HCT116 (cell line): ENCODE measurements at regions not wholly inside any gene's neighbourhood (a gene's known extent, or its start where the extent isn't known, plus 50 kb on each side); places are given as distances from the start of the nearest gene placed in this dataset.
A peak's percentile ranks its signal among the peaks of the same experiment; 100 is the strongest.

ENCODE experiments used
- ATAC-seq: fragments of 200-7000 bp; cut with Tn5 transposase; 2 replicates; pipeline ENCODE4 v1.9.1; 2020; ENCODE audit warnings: mild to moderate bottlenecking, moderate library complexity
- BruUV-seq: library from RNA; stranded (reverse); fragments of 400-500 nt; replicated peaks from 2 replicates; lab custom pipeline; 2021; lab: Mats Ljungman, UMichigan
- CTCF ChIA-PET: fragments of 300-600 bp; sonication (Branson Sonifier 250); formaldehyde crosslinking; loops from one replicate; lab custom pipeline; 2021; ENCODE audit warnings: antibody characterized with exemption; lab: Charles Lee
- POLR2A ChIA-PET: fragments of 300-600, 350-600 bp; sonication (Branson Sonifier 250); formaldehyde crosslinking; loops from one replicate; lab custom pipeline; 2021; ENCODE audit warnings: antibody characterized with exemption; lab: Charles Lee
- RAD21 ChIA-PET, 2 experiments: fragments of 300-600 bp; sonication (Branson Sonifier 250); formaldehyde crosslinking; loops; one replicate each; lab custom pipeline; 2023; ENCODE audit warnings: low total read pairs in 2 of 2; ENCODE audit not compliant: uncharacterized antibody in 2 of 2, unreplicated experiment in 2 of 2, low non-redundant PET in 1 of 2; lab: Charles Lee
- DNase-seq: peaks from one replicate; pipeline ENCODE4 v3.0.0-alpha.2; 2010; ENCODE audit warnings: low read depth, low spot score
- H2AFZ ChIP-seq: fragments of 200-600 bp; shearing (Covaris generic), sonication (generic); 2 replicates; pipeline ENCODE4 v1.6.1; 2017; ENCODE audit warnings: low read depth, mixed run types, mixed read lengths, antibody characterized with exemption, low read length; ENCODE audit not compliant: poor library complexity, severe bottlenecking
- H3K27ac ChIP-seq: 2 replicates; pipeline ENCODE4 v1.5.1; 2012; ENCODE audit warnings: low read depth, low read length
- H3K27me3 ChIP-seq: fragments of 200-600 bp; sonication (generic); 2 replicates; pipeline ENCODE4 v1.6.1; 2016; ENCODE audit warnings: mixed run types, low read length, mixed read lengths; ENCODE audit not compliant: insufficient read depth
- H3K36me3 ChIP-seq, 2 experiments: fragments of 200-500 bp in 1 of 2; fragments of 200-600 bp in 1 of 2; sonication (Bioruptor generic) in 1 of 2; sonication (generic) in 1 of 2; 2 replicates each; pipeline versions ENCODE4 v1.5.1 to v1.6.1; 2014 to 2016; ENCODE audit warnings: low read length in 2 of 2, inconsistent platforms in 1 of 2, mixed read lengths in 1 of 2, mixed run types in 1 of 2; ENCODE audit not compliant: insufficient read depth in 2 of 2, control insufficient read depth in 1 of 2
- H3K4me1 ChIP-seq, 2 experiments: fragments of 200-600 bp in 1 of 2; sonication (generic) in 1 of 2; 2 replicates each; pipeline versions ENCODE4 v1.5.1 to v1.6.1; 2012 to 2017; ENCODE audit warnings: low read length in 2 of 2, inconsistent platforms in 1 of 2, mild to moderate bottlenecking in 1 of 2, mixed read lengths in 1 of 2, mixed run types in 1 of 2, moderate library complexity in 1 of 2; ENCODE audit not compliant: insufficient read depth in 2 of 2, control insufficient read depth in 1 of 2
- H3K4me2 ChIP-seq: fragments of 200-600 bp; sonication (generic); 2 replicates; pipeline ENCODE4 v1.6.1; 2017; ENCODE audit warnings: mixed run types, low read length, mixed read lengths
- H3K4me3 ChIP-seq, 2 experiments: fragments of 200-600 bp in 1 of 2; sonication (generic) in 1 of 2; replicated peaks in 1 of 2; 2 replicates each; pipeline ENCODE4 v1.5.1; 2011 to 2016; ENCODE audit warnings: low read length in 2 of 2, control low read depth in 1 of 2, low read depth in 1 of 2, mild to moderate bottlenecking in 1 of 2, mixed read lengths in 1 of 2, mixed run types in 1 of 2
- H3K79me2 ChIP-seq: fragments of 200-600 bp; sonication (generic); 2 replicates; pipeline ENCODE4 v1.6.1; 2017; ENCODE audit warnings: mild to moderate bottlenecking, mixed run types, low read length, moderate library complexity, mixed read lengths; ENCODE audit not compliant: insufficient read depth
- H3K9ac ChIP-seq: fragments of 200-600 bp; sonication (generic); 2 replicates; pipeline ENCODE4 v1.6.1; 2016; ENCODE audit warnings: low read length, mixed read lengths
- H3K9me2 ChIP-seq: fragments of 200-600 bp; sonication (generic), shearing (Covaris generic); 2 replicates; pipeline ENCODE4 v1.6.1; 2017; ENCODE audit warnings: mixed run types, mild to moderate bottlenecking, moderate library complexity; ENCODE audit not compliant: insufficient read depth
- H3K9me3 ChIP-seq, 2 experiments: fragments of 200-500 bp in 1 of 2; fragments of 200-600 bp in 1 of 2; sonication (Bioruptor generic) in 1 of 2; sonication (generic) in 1 of 2; 2 replicates each; pipeline ENCODE4 v1.6.1; 2014 to 2017; ENCODE audit warnings: low read length in 2 of 2, mixed read lengths in 2 of 2, inconsistent platforms in 1 of 2, low read depth in 1 of 2, mild to moderate bottlenecking in 1 of 2, mixed run types in 1 of 2, moderate library complexity in 1 of 2; ENCODE audit not compliant: control insufficient read depth in 1 of 2, insufficient read depth in 1 of 2
- H4K20me1 ChIP-seq: fragments of 200-600 bp; sonication (generic), shearing (Covaris generic); 2 replicates; pipeline ENCODE4 v1.6.1; 2017; ENCODE audit warnings: mixed run types, mild to moderate bottlenecking, moderate library complexity; ENCODE audit not compliant: insufficient read depth
- CEBPB ChIP-seq: IDR thresholded peaks from 2 replicates; pipeline ENCODE4 v1.6.1; 2012; ENCODE audit warnings: low read depth
- EGR1 ChIP-seq: IDR thresholded peaks from 2 replicates; pipeline ENCODE4 v1.6.1; 2012; ENCODE audit warnings: low read depth
- ELF1 ChIP-seq: IDR thresholded peaks from 2 replicates; pipeline ENCODE4 v1.6.1; 2012; ENCODE audit warnings: low read depth, borderline replicate concordance
- EZH2phosphoT487 ChIP-seq: fragments of 200-600 bp; IDR thresholded peaks from 2 replicates; pipeline ENCODE4 v1.6.1; 2018; ENCODE audit warnings: antibody characterized with exemption, borderline replicate concordance
- JUND ChIP-seq: IDR thresholded peaks from 2 replicates; pipeline ENCODE4 v1.6.1; 2012
- POLR2A ChIP-seq: IDR thresholded peaks from 2 replicates; pipeline ENCODE4 v1.7.0; 2011; ENCODE audit warnings: borderline replicate concordance; ENCODE audit not compliant: insufficient read depth, insufficient read length; ENCODE audit errors: extremely low read depth
- POLR2AphosphoS5 ChIP-seq: IDR thresholded peaks from 2 replicates; pipeline ENCODE4 v1.6.1; 2011; ENCODE audit warnings: mild to moderate bottlenecking, low read depth, low read length, moderate library complexity
- REST ChIP-seq: IDR thresholded peaks from 2 replicates; pipeline ENCODE4 v1.6.1; 2012; ENCODE audit warnings: low read depth
- SP1 ChIP-seq: IDR thresholded peaks from 2 replicates; pipeline ENCODE4 v1.6.1; 2012; ENCODE audit warnings: low read depth
- SRF ChIP-seq: IDR thresholded peaks from 2 replicates; pipeline ENCODE4 v1.6.1; 2012; ENCODE audit warnings: low read depth
- TCF7L2 ChIP-seq: IDR thresholded peaks from 2 replicates; pipeline ENCODE4 v1.7.0; 2011; ENCODE audit warnings: borderline replicate concordance, inconsistent platforms; ENCODE audit not compliant: insufficient read depth, insufficient read length; ENCODE audit errors: extremely low read depth
- YY1 ChIP-seq: IDR thresholded peaks from 2 replicates; pipeline ENCODE4 v1.6.1; 2011; ENCODE audit warnings: low read length, low read depth, moderate library complexity, mild to moderate bottlenecking; ENCODE audit not compliant: insufficient replicate concordance; ENCODE audit errors: extremely low read depth
- ZFX ChIP-seq: fragments of 450-650 bp; IDR thresholded peaks from 2 replicates; pipeline ENCODE4 v1.6.1; 2017
- ZNF274 ChIP-seq: fragments of 200-500 bp; sonication (Bioruptor generic); IDR thresholded peaks from 2 replicates; pipeline ENCODE4 v1.6.1; 2014; ENCODE audit warnings: mild to moderate bottlenecking, low read depth, low read length, inconsistent platforms
- intact Hi-C: fragments of 100-400 bp; cut with micrococcal nuclease; formaldehyde crosslinking; loops from 2 replicates; pipeline ENCODE4 v1.10.0; 2022
- TF ChIP-seq, protein P1 (sequence below): IDR thresholded peaks from 2 replicates; pipeline ENCODE4 v1.6.1; 2012

DNA sequence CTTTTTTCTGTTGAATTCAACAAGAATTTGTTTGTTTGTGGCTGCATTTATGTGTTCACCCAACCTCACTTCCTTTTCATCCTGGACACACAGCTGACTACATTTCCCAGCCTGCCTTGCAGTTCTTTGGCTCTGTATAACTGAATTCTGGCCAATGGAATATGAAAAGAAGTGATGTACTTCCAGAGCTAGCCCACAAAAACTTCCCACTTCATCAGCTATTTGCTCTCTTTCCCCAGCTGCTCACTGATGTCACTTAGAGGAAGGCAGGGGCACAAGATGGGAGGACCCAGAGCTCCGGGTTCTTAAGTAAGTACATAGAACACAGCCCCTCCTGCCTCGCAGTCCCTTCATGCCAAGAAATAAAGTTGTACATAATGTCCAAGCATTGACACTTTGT is 235.0 kb upstream of the FGGY start:
- intact Hi-C loops: no loop called here
- no peaks in the 10 kb centered on the region for H3K36me3 ChIP-seq
- no peaks in the 10 kb centered on the region for H3K9me2 ChIP-seq
- ChIA-PET POLR2A (interaction anchor here (0.6 kb wide), 1 partner anchor 248 kb away, joined by 3 read pairs; no protein-coding TSS in a partner anchor), CTCF (no interaction called here), RAD21 (no interaction called here)
- H3K27me3 ChIP-seq: no peaks in the 10 kb centered on the region
- no peak overlapping the region for H3K4me3 ChIP-seq
- peak overlapping the region; percentile 17 for H3K4me2 ChIP-seq
- no peak overlapping the region for H3K27ac ChIP-seq
- DNase-seq (peak; percentile 32), ATAC-seq (peak; percentile 79)
- H2AFZ ChIP-seq: peak overlapping the region; percentile 27
- TF ChIP-seq SRF (no peak), SP1 (0 out of 2 replicates have a peak, but pooled peaks have one; percentile 21), TCF7L2 (no peak), POLR2A (no peak), ELF1 (0 out of 2 replicates have a peak, but pooled peaks have one; percentile 16), EZH2phosphoT487 (no peak), ZNF274 (no peak)
- TF ChIP-seq, protein P1, sequence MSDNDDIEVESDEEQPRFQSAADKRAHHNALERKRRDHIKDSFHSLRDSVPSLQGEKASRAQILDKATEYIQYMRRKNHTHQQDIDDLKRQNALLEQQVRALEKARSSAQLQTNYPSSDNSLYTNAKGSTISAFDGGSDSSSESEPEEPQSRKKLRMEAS: no peak
- H3K4me1 ChIP-seq: peaks cover 0 to 7% of the 10 kb centered on the region in 2 experiments; a peak in 2 of 4 replicates
- H4K20me1 ChIP-seq: no peaks in the 10 kb centered on the region
- no peak overlapping the region for H3K9ac ChIP-seq
- no peaks in the 10 kb centered on the region for H3K79me2 ChIP-seq
- no TSS peak for BruUV-seq
- H3K9me3 ChIP-seq: no peaks in the 10 kb centered on the region

DNA sequence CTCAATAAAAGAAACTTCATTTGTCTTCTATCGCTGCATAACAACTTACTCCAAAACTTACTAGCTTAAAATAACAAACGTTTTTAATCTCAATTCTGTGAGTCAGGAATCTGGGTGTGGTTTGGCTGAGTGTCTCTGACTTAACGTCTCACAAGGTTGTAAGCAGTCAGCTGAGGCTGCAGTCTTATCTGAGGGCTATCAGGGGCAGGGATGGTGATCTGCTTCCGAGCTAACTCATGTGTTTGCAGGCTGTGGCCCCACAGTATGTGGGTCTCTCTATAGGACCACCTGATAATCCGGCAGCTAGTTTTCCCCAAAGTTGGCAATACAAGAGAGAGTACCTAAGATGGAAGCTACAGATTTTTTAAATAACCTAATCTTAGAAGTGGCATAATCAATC is 234.2 kb upstream of the FGGY start:
- intact Hi-C loops: no loop called here
- ChIA-PET CTCF (no interaction called here), RAD21 (no interaction called here), POLR2A (no interaction called here)
- H3K79me2 ChIP-seq: no peaks in the 10 kb centered on the region
- H3K27ac ChIP-seq: no peak overlapping the region
- no peak for DNase-seq
- H3K4me3 ChIP-seq: no peak overlapping the region
- H3K4me1 ChIP-seq: peaks cover 0 to 7% of the 10 kb centered on the region in 2 experiments; a peak in 2 of 4 replicates
- H3K4me2 ChIP-seq: peak overlapping the region; percentile 7; the same call in 1 of the 2 replicates
- no peak overlapping the region for H3K9ac ChIP-seq
- H3K36me3 ChIP-seq: no peaks in the 10 kb centered on the region
- BruUV-seq: no TSS peak
- H3K9me3 ChIP-seq: no peaks in the 10 kb centered on the region
- no peaks in the 10 kb centered on the region for H3K9me2 ChIP-seq
- no peak for ATAC-seq
- no peak overlapping the region for H2AFZ ChIP-seq
- no peaks in the 10 kb centered on the region for H3K27me3 ChIP-seq
- no peaks in the 10 kb centered on the region for H4K20me1 ChIP-seq
- no peak for TF ChIP-seq EGR1
- no peak for TF ChIP-seq EZH2phosphoT487
- no peak for TF ChIP-seq TCF7L2
- TF ChIP-seq JUND: no peak
- no peak for TF ChIP-seq POLR2AphosphoS5
- TF ChIP-seq ZFX: no peak
- TF ChIP-seq SRF: no peak
- no peak for TF ChIP-seq YY1
- TF ChIP-seq ELF1: no peak
- no peak for TF ChIP-seq REST
- TF ChIP-seq ZNF274: no peak
- TF ChIP-seq, protein P1: no peak
- no peak for TF ChIP-seq CEBPB
